GM18505 (cell line): ENCODE measurements at regions not wholly inside any gene's neighbourhood (a gene's known extent, or its start where the extent isn't known, plus 50 kb on each side); places are given as distances from the start of the nearest gene placed in this dataset.
"Not testable (repeated sequence)": the region's sequence is repeated elsewhere in the genome, so short reads cannot be mapped to it uniquely, and the experiment has no call there.

Experiments used
- ATAC-seq: cut with Tn5 transposase; IDR thresholded peaks from one replicate; pipeline ENCODE4 v1.9.1; 2021; ENCODE audit not compliant: unreplicated experiment
- POLR2A ChIP-seq: IDR thresholded peaks from 4 replicates; pipeline ENCODE4 v1.6.1; 2011; ENCODE audit warnings: borderline replicate concordance; ENCODE audit not compliant: insufficient read depth, insufficient read length; ENCODE audit errors: extremely low read depth

DNA sequence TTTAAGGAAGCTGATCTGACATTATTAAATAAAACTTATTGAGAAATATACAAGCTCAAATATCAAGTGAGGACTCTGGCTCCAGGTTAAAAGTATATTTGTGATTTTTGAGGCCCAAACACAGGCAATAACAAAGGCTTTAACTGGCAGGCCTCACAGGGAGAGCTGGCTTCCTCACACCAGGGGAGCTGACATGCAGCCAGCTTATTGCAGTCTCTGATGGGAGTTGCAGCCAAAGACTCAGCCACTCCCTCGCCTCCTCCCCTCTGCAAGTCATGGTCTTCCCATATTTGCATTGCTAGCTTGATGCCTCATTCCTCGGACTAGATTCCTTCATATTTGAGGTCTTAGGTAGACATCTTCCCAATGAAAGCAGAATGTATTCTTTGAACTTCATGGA, 647.1 kb upstream of the SLITRK6 start:
- no peak for ATAC-seq
- no peak for TF ChIP-seq POLR2A

DNA sequence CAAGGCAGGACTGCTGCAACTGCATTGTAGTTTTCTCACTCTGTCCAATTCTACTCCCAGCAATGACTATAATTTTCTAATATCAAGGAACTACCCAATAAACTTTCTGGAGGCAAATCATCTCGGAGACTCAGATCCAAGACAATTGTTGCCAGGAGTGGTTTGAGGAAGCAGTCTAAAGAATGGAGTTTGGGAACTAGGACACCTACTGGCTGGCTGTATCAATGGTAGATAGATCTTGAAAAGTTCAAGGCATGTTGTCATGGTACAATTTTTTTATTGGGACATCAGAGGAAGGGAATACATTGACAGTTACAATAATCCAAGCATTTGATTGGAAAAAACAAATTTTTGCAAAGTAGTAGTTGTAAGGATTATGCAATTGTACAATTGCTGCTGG, 648.3 kb upstream of the SLITRK6 start:
- ATAC-seq, result no peak
- no peak for TF ChIP-seq POLR2A

GRCh38 chr13:86462011-86462410, 662.8 kb upstream of the SLITRK6 start:
- TF ChIP-seq POLR2A, result no peak

GRCh38 chr13:86464193-86464592, 665.0 kb upstream of the SLITRK6 start:
- ATAC-seq, result no peak
- no peak for TF ChIP-seq POLR2A

More at GRCh38 chr13:86462011-86462410, 662.8 kb upstream of the SLITRK6 start:
- ATAC-seq, result no peak

DNA sequence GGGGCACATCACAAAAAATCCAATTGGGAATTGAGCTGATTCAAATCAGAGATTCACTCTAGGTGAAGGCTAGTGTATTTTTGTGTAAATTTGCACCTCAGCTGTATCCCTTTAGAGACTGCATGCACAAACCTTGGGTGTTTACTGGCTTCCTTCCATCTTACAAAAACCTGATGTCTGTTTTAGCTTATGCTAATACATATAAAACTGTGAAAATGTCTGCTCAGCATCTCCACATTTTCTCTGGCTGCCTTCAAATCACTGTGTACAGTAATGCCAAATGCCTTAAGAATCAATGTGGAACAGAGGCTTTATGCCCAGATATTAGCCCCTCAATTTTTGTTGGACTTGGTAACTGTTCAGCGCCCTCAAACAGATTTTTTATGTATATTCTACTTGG, 675.8 kb upstream of the SLITRK6 start:
- TF ChIP-seq POLR2A, result no peak
- no peak for ATAC-seq

GRCh38 chr13:86476656-86477055, 677.4 kb upstream of the SLITRK6 start:
- no peak for TF ChIP-seq POLR2A
- ATAC-seq, result no peak

- no peak for TF ChIP-seq POLR2A
- no peak for ATAC-seq
Measured at GRCh38 chr13:86486582-86486981, 687.4 kb upstream of the SLITRK6 start.

DNA sequence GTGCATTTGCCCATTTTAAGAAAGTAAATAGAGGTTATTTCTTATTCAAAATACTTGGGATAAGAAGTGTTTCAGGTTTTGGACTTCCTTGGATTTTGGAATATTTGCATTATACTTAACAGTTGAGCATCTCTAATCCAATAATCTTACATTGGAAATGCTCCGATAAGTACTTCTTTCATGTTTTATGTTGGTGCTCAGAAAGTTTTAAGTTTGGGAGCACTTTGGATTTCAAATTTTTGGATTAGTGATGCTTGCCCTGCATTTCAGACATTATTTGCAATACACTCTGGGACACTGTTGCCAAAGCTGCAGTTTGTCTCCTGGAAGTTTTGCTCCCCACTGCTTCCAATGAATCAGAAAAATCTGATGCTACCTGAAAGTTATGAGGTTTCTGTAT, 691.9 kb upstream of the SLITRK6 start:
- TF ChIP-seq POLR2A, result no peak
- ATAC-seq, result no peak

DNA sequence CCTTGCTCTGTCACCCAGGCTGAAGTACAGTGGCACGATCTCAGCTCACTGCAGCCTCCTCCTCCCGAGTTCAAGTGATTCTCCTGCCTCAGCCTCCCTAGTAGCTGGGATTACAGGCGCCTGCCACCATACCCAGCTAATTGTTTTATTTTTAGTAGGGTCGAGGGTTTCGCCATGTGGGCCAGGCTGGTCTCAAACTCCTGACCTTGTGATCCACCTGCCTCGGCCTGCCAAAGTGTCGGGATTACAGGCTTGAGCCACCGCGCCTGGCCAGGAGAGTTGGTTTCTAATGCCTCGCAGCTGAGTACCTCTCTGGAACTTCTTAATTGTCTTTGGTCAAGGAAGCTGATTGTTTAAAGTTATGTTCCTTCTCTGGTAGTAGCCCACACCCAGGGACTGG, 702.7 kb upstream of the SLITRK6 start:
- not testable (repeated sequence) for ATAC-seq

DNA sequence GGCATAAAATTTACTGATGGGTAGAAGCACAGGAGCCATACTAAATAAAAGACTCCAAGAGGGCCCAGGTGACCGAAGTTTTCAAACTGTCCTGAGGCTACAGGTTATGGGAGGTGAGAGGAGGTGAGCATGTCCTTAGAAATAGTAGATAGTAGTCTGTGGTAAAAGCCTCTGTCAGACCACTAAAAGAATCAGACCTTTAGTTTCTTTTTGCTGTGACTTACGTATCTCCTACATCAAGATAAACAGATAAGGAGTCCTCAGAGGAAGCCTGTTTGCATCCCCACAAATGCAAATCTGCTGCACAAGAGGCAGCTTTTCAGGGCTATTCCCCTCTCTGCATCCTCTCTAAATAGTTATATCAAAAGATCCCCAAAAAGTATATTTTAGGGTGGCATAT, 711.6 kb upstream of the SLITRK6 start:
- no peak for ATAC-seq
- no peak for TF ChIP-seq POLR2A

DNA sequence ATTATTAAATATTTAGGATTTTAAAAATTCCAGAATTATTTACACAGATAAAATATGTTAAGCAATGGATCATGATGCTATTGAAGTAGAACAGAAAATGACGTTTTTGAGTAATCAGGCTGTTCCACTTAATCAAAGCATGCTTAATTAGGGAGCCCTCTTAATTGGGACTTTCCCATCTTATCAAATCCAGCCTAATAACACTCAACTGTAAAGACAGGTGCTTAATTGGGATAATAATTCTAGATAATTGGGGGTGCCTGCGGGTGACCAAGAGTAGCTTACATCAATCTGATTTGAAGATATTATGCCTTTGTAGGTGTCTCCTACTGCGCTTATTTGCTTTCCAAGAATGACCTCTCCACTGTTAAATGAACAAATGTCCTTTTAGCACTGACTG, 742.2 kb upstream of the SLITRK6 start:
- no peak for TF ChIP-seq POLR2A
- no peak for ATAC-seq

GRCh38 chr13:86554066-86554465, 754.8 kb upstream of the SLITRK6 start:
- no peak for ATAC-seq
- TF ChIP-seq POLR2A, result no peak

DNA sequence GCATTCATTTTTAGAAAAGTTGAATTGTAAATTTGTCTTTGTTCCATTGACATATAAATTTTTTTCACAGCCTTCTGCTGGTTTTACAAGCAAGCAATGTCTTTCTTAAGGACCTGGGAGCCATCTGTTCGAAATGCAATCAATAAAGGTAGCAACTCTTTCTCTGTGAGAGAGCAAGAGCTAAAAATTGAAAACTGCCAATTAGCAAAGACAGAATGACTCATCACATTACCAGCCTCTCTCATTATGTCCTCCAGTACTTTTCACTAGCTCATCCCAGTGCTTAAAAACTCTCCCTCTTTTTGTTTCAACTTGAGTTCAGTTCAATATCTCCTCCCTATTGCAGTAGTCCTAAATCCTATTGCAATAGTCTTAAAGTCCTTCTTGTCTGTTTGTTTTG, 760.7 kb upstream of the SLITRK6 start:
- no peak for TF ChIP-seq POLR2A
- no peak for ATAC-seq

DNA sequence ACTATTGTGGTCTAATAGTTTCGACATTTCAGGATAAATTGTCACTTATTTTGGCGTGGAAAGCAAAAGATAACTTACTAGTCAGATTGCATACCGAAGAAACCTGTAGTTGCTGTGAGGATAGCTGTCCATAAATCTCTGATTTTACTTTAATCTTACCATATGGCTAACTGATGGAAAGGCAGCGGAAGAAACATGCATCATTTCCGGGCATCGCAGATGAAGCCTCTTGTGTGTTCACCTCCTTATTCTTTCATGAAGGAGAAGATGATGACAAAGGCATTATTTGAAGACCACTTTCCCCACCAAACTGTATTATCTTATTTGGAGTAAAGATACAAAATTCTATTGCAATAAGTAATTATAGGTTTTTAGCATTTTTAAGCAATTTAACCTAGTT, 763.6 kb upstream of the SLITRK6 start:
- no peak for TF ChIP-seq POLR2A
- ATAC-seq, result no peak

DNA sequence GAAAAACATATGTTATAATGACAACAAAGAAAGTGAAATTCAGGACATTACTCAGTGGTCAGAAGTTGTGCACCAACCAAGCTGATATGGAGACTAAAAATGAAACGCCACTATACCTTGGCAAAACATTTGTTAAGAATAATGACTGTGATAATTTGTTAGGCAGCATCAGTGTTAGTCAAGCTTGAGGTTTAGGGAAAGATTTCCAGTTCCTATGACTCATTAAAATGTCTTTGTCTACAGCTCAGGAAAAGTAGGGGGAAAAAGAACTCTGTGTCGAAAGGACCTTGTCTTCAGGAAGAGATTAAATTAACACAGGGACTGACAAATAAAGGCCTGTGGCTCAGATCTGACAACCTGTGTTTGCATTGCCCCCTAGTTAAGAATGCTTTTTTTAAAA, 764.1 kb upstream of the SLITRK6 start:
- no peak for ATAC-seq
- TF ChIP-seq POLR2A, result no peak
